HG02763 (cell line): ENCODE measurements at regions not wholly inside any gene's neighbourhood (a gene's known extent, or its start where the extent isn't known, plus 50 kb on each side); places are given as distances from the start of the nearest gene placed in this dataset.
"Not testable (repeated sequence)": the region's sequence is repeated elsewhere in the genome, so short reads cannot be mapped to it uniquely, and the experiment has no call there.

ENCODE experiments used
- ATAC-seq: cut with Tn5 transposase; IDR thresholded peaks from one replicate; pipeline ENCODE4 v1.9.1; 2021; ENCODE audit warnings: mild to moderate bottlenecking, moderate library complexity; ENCODE audit not compliant: unreplicated experiment

- ATAC-seq, result no peak
Observed at GRCh38 chr21:16113052-16113715, 383.4 kb downstream of the USP25 start.

- ATAC-seq, result no peak
Observed at GRCh38 chr21:16115461-16115860, 385.7 kb downstream of the USP25 start.

GRCh38 chr21:16116069-16116468, 386.3 kb downstream of the USP25 start:
- no peak for ATAC-seq

GRCh38 chr21:16116798-16117197, 387.0 kb downstream of the USP25 start:
- ATAC-seq, result no peak

- ATAC-seq, result no peak
Observed at GRCh38 chr21:16117331-16117730, 387.5 kb downstream of the USP25 start.

- ATAC-seq, result no peak
Observed at GRCh38 chr21:16117851-16118590, 388.2 kb downstream of the USP25 start.

- ATAC-seq, result no peak
Observed at GRCh38 chr21:16124378-16125138, 394.8 kb downstream of the USP25 start.

GRCh38 chr21:16125274-16125673, 395.5 kb downstream of the USP25 start:
- no peak for ATAC-seq

GRCh38 chr21:16132453-16132852, 402.7 kb downstream of the USP25 start:
- not testable (repeated sequence) for ATAC-seq

GRCh38 chr21:16133248-16133647, 403.5 kb downstream of the USP25 start:
- no peak for ATAC-seq

- ATAC-seq, result no peak
Observed at GRCh38 chr21:16134134-16134533, 404.4 kb downstream of the USP25 start.

- no peak for ATAC-seq
Observed at GRCh38 chr21:16137106-16137505, 407.3 kb downstream of the USP25 start.

GRCh38 chr21:16145052-16145451, 415.3 kb downstream of the USP25 start:
- ATAC-seq, result no peak

GRCh38 chr21:16145479-16145878, 415.7 kb downstream of the USP25 start:
- no peak for ATAC-seq

- ATAC-seq, result no peak
Observed at GRCh38 chr21:16154321-16154720, 424.5 kb downstream of the USP25 start.

GRCh38 chr21:16154951-16155635, 425.3 kb downstream of the USP25 start:
- ATAC-seq, result no peak

GRCh38 chr21:16156841-16157489, 427.2 kb downstream of the USP25 start:
- ATAC-seq, result no peak

GRCh38 chr21:16159213-16159970, 429.6 kb downstream of the USP25 start:
- no peak for ATAC-seq

GRCh38 chr21:16159971-16160350, 430.2 kb downstream of the USP25 start:
- no peak for ATAC-seq

- no peak for ATAC-seq
Observed at GRCh38 chr21:16162953-16163352, 433.2 kb downstream of the USP25 start.
